Neural crest cell (in vitro differentiated cells): ENCODE measurements at regions not wholly inside any gene's neighbourhood (a gene's known extent, or its start where the extent isn't known, plus 50 kb on each side); places are given as distances from the start of the nearest gene placed in this dataset.

Experiments used
- DNase-seq: peaks from one replicate; pipeline ENCODE4 v3.0.0; 2021; ENCODE audit warnings: low read depth, mixed read lengths, low spot score
- H3K27ac Mint-ChIP-seq: one replicate; pipeline ENCODE4 v1.8.0; 2021; ENCODE audit warnings: mild to moderate bottlenecking, mixed read lengths; ENCODE audit not compliant: unreplicated experiment
- H3K27me3 Mint-ChIP-seq: 2 replicates; pipeline ENCODE4 v1.8.0; 2021; ENCODE audit warnings: low read depth, mild to moderate bottlenecking, mixed read lengths
- H3K36me3 Mint-ChIP-seq: 2 replicates; pipeline ENCODE4 v1.8.0; 2021; ENCODE audit warnings: low read depth, mild to moderate bottlenecking, mixed read lengths
- H3K4me1 Mint-ChIP-seq: 2 replicates; pipeline ENCODE4 v1.8.0; 2021; ENCODE audit warnings: mixed read lengths
- H3K4me3 Mint-ChIP-seq: one replicate; pipeline ENCODE4 v1.8.0; 2021; ENCODE audit warnings: mild to moderate bottlenecking, mixed read lengths
- H3K9me3 Mint-ChIP-seq: 2 replicates; pipeline ENCODE4 v1.8.0; 2021; ENCODE audit warnings: mixed read lengths
- CTCF ChIP-seq: fragments of 200-600 bp; sonication (generic); conservative IDR thresholded peaks from 2 replicates; pipeline ENCODE4 v1.5.0; 2021; ENCODE audit warnings: antibody characterized with exemption, mild to moderate bottlenecking

- no peak for DNase-seq
- H3K36me3 Mint-ChIP-seq: no peaks in the 10 kb centered on the region
- H3K27ac Mint-ChIP-seq: peak overlapping the region; percentile 35
- H3K4me1 Mint-ChIP-seq: peaks cover 29% of the 10 kb centered on the region
- H3K27me3 Mint-ChIP-seq: no peaks in the 10 kb centered on the region
- TF ChIP-seq CTCF: no peak
- H3K4me3 Mint-ChIP-seq: no peak overlapping the region
- H3K9me3 Mint-ChIP-seq: peaks cover 3% of the 10 kb centered on the region
Observed at GRCh38 chr4:23369331-23369730, 520.5 kb downstream of the PPARGC1A start.

- no peak for DNase-seq
- Mint-ChIP-seq H3K27ac (peak overlapping the region; percentile 21), H3K4me3 (no peak overlapping the region), H3K4me1 (peaks cover 22% of the 10 kb centered on the region), H3K27me3 (no peaks in the 10 kb centered on the region), H3K36me3 (no peaks in the 10 kb centered on the region), H3K9me3 (peaks cover 3% of the 10 kb centered on the region)
- peak; percentile 54 for TF ChIP-seq CTCF
Observed at GRCh38 chr4:23368081-23368697, 521.7 kb downstream of the PPARGC1A start.

GRCh38 chr4:23366557-23366906, 523.3 kb downstream of the PPARGC1A start:
- H3K9me3 Mint-ChIP-seq: peaks cover 3% of the 10 kb centered on the region
- H3K27ac Mint-ChIP-seq: no peak overlapping the region
- no peaks in the 10 kb centered on the region for H3K27me3 Mint-ChIP-seq
- DNase-seq: no peak
- H3K4me1 Mint-ChIP-seq: peaks cover 17% of the 10 kb centered on the region
- H3K4me3 Mint-ChIP-seq: no peak overlapping the region
- no peaks in the 10 kb centered on the region for H3K36me3 Mint-ChIP-seq
- no peak for TF ChIP-seq CTCF

- peaks cover 13% of the 10 kb centered on the region for H3K4me1 Mint-ChIP-seq
- no peaks in the 10 kb centered on the region for H3K36me3 Mint-ChIP-seq
- no peaks in the 10 kb centered on the region for H3K27me3 Mint-ChIP-seq
- no peak for DNase-seq
- H3K4me3 Mint-ChIP-seq: no peak overlapping the region
- peaks cover 3% of the 10 kb centered on the region for H3K9me3 Mint-ChIP-seq
- no peak for TF ChIP-seq CTCF
- H3K27ac Mint-ChIP-seq: no peak overlapping the region
Observed at GRCh38 chr4:23365871-23366556, 523.8 kb downstream of the PPARGC1A start.

GRCh38 chr4:23365086-23365485, 524.8 kb downstream of the PPARGC1A start:
- H3K27me3 Mint-ChIP-seq: no peaks in the 10 kb centered on the region
- no peak for DNase-seq
- H3K4me3 Mint-ChIP-seq: no peak overlapping the region
- peaks cover 13% of the 10 kb centered on the region for H3K4me1 Mint-ChIP-seq
- H3K27ac Mint-ChIP-seq: no peak overlapping the region
- H3K36me3 Mint-ChIP-seq: no peaks in the 10 kb centered on the region
- H3K9me3 Mint-ChIP-seq: peaks cover 3% of the 10 kb centered on the region
- no peak for TF ChIP-seq CTCF
